H1 (cell line): ENCODE measurements at regions not wholly inside any gene's neighbourhood (a gene's known extent, or its start where the extent isn't known, plus 50 kb on each side); places are given as distances from the start of the nearest gene placed in this dataset.

Source experiments
- CTCF ChIA-PET: fragments of 300-600 bp; sonication (Branson Sonifier 250); formaldehyde crosslinking; loops from one replicate; lab custom pipeline; 2021; ENCODE audit not compliant: partially characterized antibody; lab: Charles Lee
- POLR2A ChIA-PET: fragments of 300-600 bp; sonication (Branson Sonifier 250); formaldehyde crosslinking; loops from one replicate; lab custom pipeline; 2021; ENCODE audit warnings: inconsistent platforms; ENCODE audit not compliant: partially characterized antibody; lab: Charles Lee
- DNase-seq, 2 experiments: peaks; one replicate each; pipeline versions ENCODE4 v3.0.0 to v3.0.0-alpha.2; 2010 to 2022; ENCODE audit warnings: low spot score in 2 of 2, low read depth in 1 of 2, mixed read lengths in 1 of 2
- FAIRE-seq: peaks from 2 replicates; lab custom pipeline; 2011; peaks lifted over from hg19 to GRCh38; lab: Jason Lieb, UNC
- H2AFZ ChIP-seq: 2 replicates; pipeline ENCODE4 v1.8.1; 2012; ENCODE audit warnings: low read length, inconsistent platforms
- H2AK5ac ChIP-seq: 2 replicates; pipeline ENCODE4 v1.6.1; 2013; ENCODE audit warnings: low read depth, low read length
- H2BK120ac ChIP-seq: replicated peaks from 2 replicates; pipeline ENCODE3; 2013; ENCODE audit warnings: low read depth, low read length, inconsistent platforms
- H2BK12ac ChIP-seq: 2 replicates; pipeline ENCODE4 v1.6.1; 2013; ENCODE audit warnings: low read depth, low read length
- H2BK15ac ChIP-seq: 2 replicates; pipeline ENCODE4 v1.6.1; 2013; ENCODE audit warnings: low read length
- H2BK20ac ChIP-seq: 2 replicates; pipeline ENCODE4 v1.6.1; 2013; ENCODE audit warnings: low read length
- H2BK5ac ChIP-seq: 2 replicates; pipeline ENCODE4 v1.6.1; 2013; ENCODE audit warnings: low read depth, low read length
- H3K14ac ChIP-seq: 2 replicates; pipeline ENCODE4 v1.6.1; 2013; ENCODE audit warnings: inconsistent platforms; ENCODE audit not compliant: insufficient read length
- H3K18ac ChIP-seq: 2 replicates; pipeline ENCODE4 v1.6.1; 2013; ENCODE audit warnings: low read length; ENCODE audit errors: extremely low read depth
- H3K23ac ChIP-seq: 2 replicates; pipeline ENCODE4 v1.6.1; 2013; ENCODE audit warnings: inconsistent platforms; ENCODE audit not compliant: insufficient read length
- H3K23me2 ChIP-seq: 2 replicates; pipeline ENCODE4 v1.6.1; 2013; ENCODE audit warnings: low read depth, low read length
- H3K27ac ChIP-seq: 2 replicates; pipeline ENCODE4 v1.6.1; 2011; ENCODE audit warnings: low read depth, low read length, inconsistent platforms
- H3K27me3 ChIP-seq, 4 experiments: replicated peaks in 1 of 4; 1 replicate in 1 of 4; 2 replicates in 3 of 4; pipeline versions ENCODE4 v1.6.1 to v1.8.1; 2011 to 2013; ENCODE audit warnings: low read length in 3 of 4, mild to moderate bottlenecking in 3 of 4, inconsistent platforms in 2 of 4, mixed read lengths in 2 of 4, moderate library complexity in 1 of 4; ENCODE audit not compliant: control insufficient read depth in 3 of 4, insufficient read depth in 3 of 4; ENCODE audit errors: extremely low read depth in 1 of 4
- H3K36me3 ChIP-seq, 4 experiments: 2 replicates each; pipeline versions ENCODE4 v1.6.1 to v1.8.1; 2011 to 2013; ENCODE audit warnings: mild to moderate bottlenecking in 4 of 4, low read length in 3 of 4, moderate library complexity in 2 of 4, control low read depth in 1 of 4, inconsistent platforms in 1 of 4; ENCODE audit not compliant: insufficient read depth in 4 of 4, control insufficient read depth in 2 of 4
- H3K4ac ChIP-seq: replicated peaks from 2 replicates; pipeline ENCODE3; 2013; ENCODE audit warnings: low read length, low read depth, mixed read lengths, inconsistent platforms; ENCODE audit not compliant: insufficient read length
- H3K4me1 ChIP-seq, 4 experiments: replicated peaks in 1 of 4; 1 replicate in 1 of 4; 2 replicates in 3 of 4; pipeline versions ENCODE4 v1.6.1 to v1.8.1; 2011 to 2013; ENCODE audit warnings: low read length in 3 of 4, inconsistent platforms in 2 of 4, mixed read lengths in 1 of 4; ENCODE audit not compliant: insufficient read depth in 4 of 4, control insufficient read depth in 3 of 4
- H3K4me2 ChIP-seq, 2 experiments: 2 replicates each; pipeline versions ENCODE4 v1.6.1 to v1.8.1; 2011 to 2013; ENCODE audit warnings: low read depth in 2 of 2, low read length in 2 of 2, control low read depth in 1 of 2, inconsistent platforms in 1 of 2, mild to moderate bottlenecking in 1 of 2; ENCODE audit not compliant: insufficient read depth in 1 of 2
- H3K4me3 ChIP-seq, 4 experiments: fragments of 200-600, 300-600 bp in 1 of 4; sonication (generic), shearing (Covaris generic), sonication (Bioruptor Twin) in 1 of 4; 2 replicates each; pipeline versions ENCODE4 v1.5.1 to v1.8.1; 2011 to 2016; ENCODE audit warnings: low read length in 4 of 4, low read depth in 3 of 4, control low read depth in 2 of 4, inconsistent platforms in 2 of 4, mild to moderate bottlenecking in 2 of 4, mixed read lengths in 1 of 4, moderate library complexity in 1 of 4; ENCODE audit not compliant: insufficient read depth in 2 of 4; ENCODE audit errors: extremely low read depth in 1 of 4
- H3K56ac ChIP-seq: replicated peaks from 2 replicates; pipeline ENCODE3; 2013; ENCODE audit warnings: low read depth, mild to moderate bottlenecking, mixed read lengths, low read length, inconsistent platforms; ENCODE audit not compliant: insufficient read length
- H3K79me1 ChIP-seq: 2 replicates; pipeline ENCODE4 v1.6.1; 2013; ENCODE audit warnings: low read depth, low read length, control low read depth
- H3K79me2 ChIP-seq, 2 experiments: 2 replicates each; pipeline versions ENCODE4 v1.6.1 to v1.8.1; 2012 to 2013; ENCODE audit warnings: low read length in 2 of 2, mild to moderate bottlenecking in 2 of 2, inconsistent platforms in 1 of 2; ENCODE audit not compliant: insufficient read depth in 2 of 2, control insufficient read depth in 1 of 2
- H3K9ac ChIP-seq, 4 experiments: replicated peaks in 1 of 4; 1 replicate in 1 of 4; 2 replicates in 3 of 4; pipeline versions ENCODE4 v1.6.1 to v1.8.1; 2011 to 2013; ENCODE audit warnings: low read depth in 3 of 4, low read length in 3 of 4, control low read depth in 2 of 4, mild to moderate bottlenecking in 2 of 4, moderate library complexity in 2 of 4, inconsistent platforms in 1 of 4; ENCODE audit errors: extremely low read depth in 1 of 4
- H3K9me3 ChIP-seq, 2 experiments: 2 replicates each; pipeline versions ENCODE4 v1.6.1 to v1.8.1; 2012 to 2013; ENCODE audit warnings: mild to moderate bottlenecking in 2 of 2, moderate library complexity in 2 of 2, control low read depth in 1 of 2, inconsistent platforms in 1 of 2, low read depth in 1 of 2, low read length in 1 of 2, mixed read lengths in 1 of 2; ENCODE audit not compliant: insufficient read depth in 2 of 2
- H4K20me1 ChIP-seq, 2 experiments: replicated peaks in 1 of 2; 2 replicates each; pipeline versions ENCODE3 to v1.8.1; 2011 to 2013; ENCODE audit warnings: inconsistent platforms in 2 of 2, low read length in 2 of 2, mild to moderate bottlenecking in 1 of 2; ENCODE audit not compliant: insufficient read depth in 2 of 2, control insufficient read depth in 1 of 2
- H4K5ac ChIP-seq: 2 replicates; pipeline ENCODE4 v1.6.1; 2013; ENCODE audit warnings: low read length, low read depth, mixed read lengths, inconsistent platforms; ENCODE audit not compliant: insufficient read length
- H4K8ac ChIP-seq: 2 replicates; pipeline ENCODE4 v1.8.0; 2013; ENCODE audit warnings: mild to moderate bottlenecking, moderate library complexity, low read length, inconsistent platforms; ENCODE audit not compliant: insufficient read depth; ENCODE audit errors: extremely low read depth
- H4K91ac ChIP-seq: replicated peaks from 2 replicates; pipeline ENCODE3; 2013; ENCODE audit warnings: low read length, mixed read lengths, inconsistent platforms; ENCODE audit not compliant: insufficient read length
- BCL11A ChIP-seq, 2 experiments: IDR thresholded peaks; one replicate each; pipeline ENCODE4 v1.6.1; 2011; ENCODE audit warnings: low read depth in 2 of 2, low read length in 2 of 2, mild to moderate bottlenecking in 2 of 2
- CBX5 ChIP-seq: fragments of 300-800, 300-1000 bp; sonication (generic); IDR thresholded peaks from 2 replicates; pipeline ENCODE4 v1.7.1; 2016; ENCODE audit warnings: antibody characterized with exemption, low read length, low read depth
- CEBPB ChIP-seq: IDR thresholded peaks from 2 replicates; pipeline ENCODE4 v1.6.1; 2012; ENCODE audit warnings: low read depth, low read length
- CHD1 ChIP-seq: IDR thresholded peaks from 2 replicates; pipeline ENCODE4 v1.6.1; 2012; ENCODE audit warnings: low read depth, low read length, improper control_type of control experiment
- GTF2F1 ChIP-seq: IDR thresholded peaks from 2 replicates; pipeline ENCODE4 v1.6.1; 2012; ENCODE audit warnings: low read depth, low read length, improper control_type of control experiment, borderline replicate concordance
- RXRA ChIP-seq: IDR thresholded peaks from 2 replicates; pipeline ENCODE4 v1.6.1; 2011; ENCODE audit warnings: low read depth, mild to moderate bottlenecking, low read length, moderate library complexity; ENCODE audit not compliant: insufficient read depth
- SP4 ChIP-seq: IDR thresholded peaks from 2 replicates; pipeline ENCODE4 v1.6.1; 2012; ENCODE audit warnings: low read length, inconsistent platforms
- WGBS, 2 experiments: shearing (Covaris generic) in 1 of 2; methylation state at CpG; one replicate each; pipeline versions ENCODE4 v1.1.6 to v1.1.7; 2013 to 2015; ENCODE audit warnings: low lambda C conversion rate in 2 of 2, mixed read lengths in 2 of 2, inconsistent platforms in 1 of 2, low coverage in 1 of 2, missing lambda C conversion rate in 1 of 2; ENCODE audit not compliant: insufficient replicate concordance in 2 of 2, insufficient coverage in 1 of 2, insufficient read length in 1 of 2; ENCODE audit errors: extremely low coverage in 1 of 2, missing lambda C conversion rate in 1 of 2; 5-methylcytosine and 5-hydroxymethylcytosine counted together

GRCh38 chr20:9939231-9939630 lies 95.6 kb upstream of the ANKEF1 start:
- CTCF ChIA-PET, result interaction anchor here (1.0 to 2.1 kb wide), 2 partner anchors 27 to 36 kb away, joined by 5 to 7 read pairs; no protein-coding TSS in a partner anchor
- WGBS, 2 experiments, result 79% methylated on average over 2 of the region's 2 CpGs; no CpG with 5 or more reads in 1 of the 2 experiments

More at GRCh38 chr20:9939231-9939630, 95.6 kb upstream of the ANKEF1 start:
- H3K23ac ChIP-seq, result no peak overlapping the region
- no peak for DNase-seq
- H3K27me3 ChIP-seq, result no peaks in the 10 kb centered on the region
- no peaks in the 10 kb centered on the region for H4K20me1 ChIP-seq
- no peaks in the 10 kb centered on the region for H3K79me2 ChIP-seq
- no peak overlapping the region for H2BK5ac ChIP-seq
- H3K4ac ChIP-seq, result no peak overlapping the region
- no peak overlapping the region for H2AFZ ChIP-seq
- H3K18ac ChIP-seq, result no peak overlapping the region
- no peak overlapping the region for H3K9ac ChIP-seq
- H4K8ac ChIP-seq, result no peak overlapping the region
- H4K91ac ChIP-seq, result no peak overlapping the region
- POLR2A ChIA-PET, result no interaction called here
- no peaks in the 10 kb centered on the region for H3K23me2 ChIP-seq
- no peak overlapping the region for H2BK12ac ChIP-seq
- H3K4me2 ChIP-seq, result no peak overlapping the region
- H3K4me3 ChIP-seq, result no peak overlapping the region
- no peaks in the 10 kb centered on the region for H3K36me3 ChIP-seq
- no peak overlapping the region for H3K56ac ChIP-seq
- H4K5ac ChIP-seq, result no peak overlapping the region
- no peak overlapping the region for H2BK20ac ChIP-seq
- H3K14ac ChIP-seq, result no peak overlapping the region
- no peaks in the 10 kb centered on the region for H3K79me1 ChIP-seq
- TF ChIP-seq CHD1 (no peak), CEBPB (no peak), SP4 (no peak), RXRA (no peak), CBX5 (no peak), BCL11A (IDR thresholded peaks at IDR 0.05; ENCODE audit: low read depth in 2 of 2, low read length in 2 of 2) (no peak), GTF2F1 (no peak)
- H3K4me1 ChIP-seq, result no peaks in the 10 kb centered on the region
- no peak overlapping the region for H2AK5ac ChIP-seq
- H3K9me3 ChIP-seq, result 0 out of 4 replicates have a peak, but pooled peaks cover 0 to 3% of the 10 kb centered on the region in 2 experiments
- H2BK120ac ChIP-seq, result no peak overlapping the region
- no peak overlapping the region for H3K27ac ChIP-seq
- H2BK15ac ChIP-seq, result no peak overlapping the region
- no peak for FAIRE-seq
